ENCODE measurements at regions not wholly inside any gene's neighbourhood (a gene's known extent, or its start where the extent isn't known, plus 50 kb on each side); places are given as distances from the start of the nearest gene placed in this dataset.
"Not testable (repeated sequence)": the region's sequence is repeated elsewhere in the genome, so short reads cannot be mapped to it uniquely, and the experiment has no call there.

DNA sequence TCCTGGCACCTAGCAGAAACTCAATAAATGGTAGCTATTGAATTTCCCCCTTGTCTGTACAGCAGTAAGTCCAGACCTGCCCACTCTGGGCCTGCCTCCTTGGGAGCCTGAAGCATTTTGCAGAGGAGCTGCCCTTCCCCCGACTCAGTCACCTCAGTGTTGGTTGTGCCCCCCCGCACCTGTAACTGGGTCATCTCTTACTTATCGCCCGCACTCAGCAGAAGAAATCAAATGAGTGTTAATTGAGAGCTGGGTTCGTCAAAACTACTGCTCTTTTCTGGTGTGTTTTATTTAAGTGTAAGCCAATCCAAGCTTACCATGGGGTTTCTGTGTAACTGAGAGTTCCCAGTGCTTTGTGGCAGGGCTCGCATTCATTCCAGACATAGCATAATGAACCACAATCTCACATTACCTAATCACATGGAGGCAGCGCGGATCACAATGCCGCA, 175.5 kb upstream of the IRF2BP2 start:
- DNase-seq: not testable (repeated sequence)

DNA sequence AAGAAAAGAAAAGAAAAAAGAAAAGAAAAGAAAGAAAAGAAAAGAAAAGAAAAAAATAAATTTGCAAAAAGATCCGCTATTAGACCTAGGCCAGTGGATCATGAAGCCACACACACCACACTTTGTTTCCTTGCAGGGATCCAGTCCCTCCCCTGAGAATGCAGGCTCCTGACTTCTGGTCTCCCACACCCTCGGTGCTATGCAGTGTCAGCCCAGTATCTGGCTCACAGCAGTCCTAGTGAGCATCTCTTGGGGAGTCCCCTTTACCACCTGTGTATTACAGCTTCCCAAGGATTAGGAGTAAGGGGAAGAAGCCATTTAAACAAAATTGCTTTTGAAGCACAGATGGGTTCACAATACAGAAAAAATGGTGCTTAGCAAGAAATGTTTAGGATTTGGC, 174.1 kb upstream of the IRF2BP2 start:
- DNase-seq: not testable (repeated sequence)

DNA sequence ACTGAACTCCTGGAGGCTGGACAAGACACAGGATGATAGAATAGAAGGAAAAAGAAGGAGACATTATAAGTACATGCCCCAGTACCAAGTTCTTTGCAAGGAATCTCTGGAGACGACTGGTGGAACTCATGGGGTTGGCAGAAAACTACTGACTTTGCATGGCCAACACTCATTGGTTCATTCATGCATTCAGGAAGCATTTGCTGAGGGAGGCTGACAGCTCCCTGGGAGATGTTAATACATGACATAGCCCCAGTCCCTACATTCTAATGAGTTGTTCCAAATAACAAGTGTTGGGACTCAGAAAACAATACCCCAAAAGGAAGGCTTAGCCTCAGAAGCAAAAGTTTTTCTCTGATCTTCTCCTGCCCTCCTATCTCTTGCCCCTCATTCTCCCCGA, 172.8 kb upstream of the IRF2BP2 start:
- DNase-seq: no peak

DNA sequence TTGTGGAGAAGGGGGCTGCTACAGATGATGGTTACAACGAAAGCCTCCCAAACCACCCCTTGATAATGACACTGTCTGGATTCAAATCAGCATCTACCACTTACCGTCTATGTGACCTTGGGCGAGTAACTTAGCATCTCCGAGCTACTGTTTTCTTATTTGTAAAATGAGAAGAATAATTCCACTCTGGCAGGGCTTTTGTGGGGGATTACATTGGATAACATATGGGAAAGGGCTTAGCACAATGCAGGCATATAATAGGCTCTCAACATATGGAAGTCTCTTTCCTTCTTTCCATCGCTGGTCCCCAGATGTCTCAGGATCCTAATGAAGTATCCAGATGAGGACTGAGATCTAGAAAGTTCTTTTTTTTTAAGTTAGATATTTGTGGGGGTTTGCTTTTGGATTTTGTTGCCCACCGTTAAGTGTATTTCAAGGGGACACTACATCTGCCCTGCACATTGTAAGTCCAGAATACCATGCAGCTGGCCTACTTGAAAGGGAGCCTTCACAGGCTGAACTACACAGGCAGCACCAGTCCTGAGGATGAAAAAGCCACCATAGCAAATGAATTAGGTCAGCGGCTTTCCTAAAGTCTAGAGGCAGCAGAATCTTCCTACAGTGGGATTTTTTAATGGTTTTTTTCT, 172.2 kb upstream of the IRF2BP2 start:
- DNase-seq: peak; percentile 100

DNA sequence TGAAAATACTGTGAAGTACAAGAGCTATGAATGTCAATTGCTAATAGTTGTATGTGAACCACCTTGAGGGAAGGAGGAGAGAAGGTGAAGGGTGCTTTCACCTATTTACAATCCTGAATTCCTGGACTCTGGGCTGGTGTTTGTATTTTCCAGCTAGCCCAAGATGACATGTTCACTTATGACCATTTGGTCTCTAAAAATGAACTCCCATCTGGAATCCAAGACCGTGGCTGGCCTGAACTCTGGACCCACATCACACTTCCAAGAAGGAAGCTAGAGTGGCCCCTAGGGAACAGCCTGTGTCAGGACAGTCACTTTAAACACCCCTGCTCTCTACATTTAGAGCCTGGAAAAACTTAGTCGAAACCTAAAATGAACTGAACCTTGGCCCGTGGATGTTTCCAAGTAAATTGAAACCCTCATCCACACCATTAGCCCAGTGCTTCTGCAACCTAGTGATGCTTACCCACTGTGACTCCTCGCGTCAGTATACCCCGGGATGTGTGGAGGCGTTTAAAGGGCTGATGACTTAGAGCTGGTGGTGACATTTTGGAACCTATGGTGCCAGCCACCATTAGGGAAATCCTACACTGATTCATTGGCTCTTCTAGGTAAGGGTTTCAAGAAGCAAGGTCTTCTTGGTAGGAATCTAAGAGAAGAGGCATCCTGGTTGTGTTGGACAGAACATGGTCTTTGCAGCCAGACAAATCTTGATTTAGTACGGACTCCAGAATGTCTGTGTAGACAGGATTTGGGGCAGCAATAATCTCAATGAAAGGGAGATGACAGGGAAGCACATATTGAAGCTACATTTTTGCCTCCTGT, 171.5 kb upstream of the IRF2BP2 start:
- peak; percentile 27 to 84 for DNase-seq

DNA sequence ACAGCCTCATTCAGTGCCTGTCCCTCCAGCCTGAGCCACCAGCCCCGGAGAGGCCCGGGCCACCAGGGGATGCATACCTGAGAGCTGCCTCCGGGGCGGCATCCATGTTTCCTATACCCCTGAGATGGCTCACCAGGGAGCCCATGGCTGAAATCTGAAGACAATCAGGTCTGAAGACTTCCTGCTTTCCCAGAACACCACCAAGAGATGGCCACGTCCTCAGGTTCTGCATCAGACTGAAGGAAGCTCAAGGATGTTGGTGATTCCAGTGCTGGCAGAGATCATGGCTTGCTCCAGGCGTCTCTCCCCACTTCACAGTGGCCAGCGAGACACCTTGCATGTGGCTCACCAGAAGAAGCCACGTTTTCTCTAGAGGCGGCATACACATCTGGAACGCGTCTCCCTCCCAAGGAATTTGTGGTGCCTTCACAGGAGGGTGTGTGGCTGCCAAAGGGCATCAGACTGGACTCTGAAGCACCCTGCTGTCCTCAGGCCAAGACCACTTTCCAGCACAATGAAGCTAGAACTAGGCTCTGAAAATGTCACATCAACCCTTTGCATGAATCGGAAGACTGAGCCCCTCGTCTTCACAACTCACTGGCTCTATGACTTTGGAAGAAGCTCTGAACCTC, 170.7 kb upstream of the IRF2BP2 start:
- DNase-seq: no peak

DNA sequence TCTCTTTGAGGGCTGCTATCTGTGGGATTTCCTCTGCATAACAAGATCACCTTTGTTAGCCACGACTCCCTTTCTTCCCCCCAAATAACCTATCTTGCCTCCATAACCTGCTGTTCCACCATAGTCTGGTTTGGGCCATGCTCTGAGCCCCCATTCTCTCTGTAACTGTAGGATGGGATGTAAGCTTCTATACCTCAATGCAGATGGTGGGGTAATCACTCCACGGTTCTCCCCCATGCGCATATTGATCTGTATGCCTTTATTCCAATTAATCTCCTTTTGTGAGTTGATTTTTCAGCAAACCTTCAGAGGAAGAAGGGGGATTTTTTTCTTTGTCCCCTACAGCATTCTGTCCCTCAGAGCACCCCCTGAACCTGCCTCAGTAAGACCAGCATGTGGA, 170.1 kb upstream of the IRF2BP2 start:
- DNase-seq: no peak

DNA sequence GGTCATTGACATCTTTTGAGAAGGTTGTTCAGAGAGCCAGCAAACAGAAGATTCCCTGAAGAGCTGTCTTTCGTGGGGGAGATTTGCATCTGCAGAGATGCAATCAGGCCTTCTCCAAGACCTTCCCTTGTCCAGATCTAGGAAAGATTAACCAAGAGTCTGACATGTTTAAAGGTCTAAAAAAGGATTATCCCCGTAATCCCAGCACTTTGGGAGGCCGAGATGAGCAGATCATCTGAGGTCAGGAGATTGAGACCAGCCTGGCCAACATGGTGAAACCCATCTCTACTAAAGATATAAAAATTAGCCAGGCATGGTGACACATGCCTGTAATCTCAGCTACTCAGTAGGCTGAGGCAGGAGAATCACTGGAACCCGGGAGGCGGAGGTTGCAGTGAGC, 169.6 kb upstream of the IRF2BP2 start:
- DNase-seq: not testable (repeated sequence)

DNA sequence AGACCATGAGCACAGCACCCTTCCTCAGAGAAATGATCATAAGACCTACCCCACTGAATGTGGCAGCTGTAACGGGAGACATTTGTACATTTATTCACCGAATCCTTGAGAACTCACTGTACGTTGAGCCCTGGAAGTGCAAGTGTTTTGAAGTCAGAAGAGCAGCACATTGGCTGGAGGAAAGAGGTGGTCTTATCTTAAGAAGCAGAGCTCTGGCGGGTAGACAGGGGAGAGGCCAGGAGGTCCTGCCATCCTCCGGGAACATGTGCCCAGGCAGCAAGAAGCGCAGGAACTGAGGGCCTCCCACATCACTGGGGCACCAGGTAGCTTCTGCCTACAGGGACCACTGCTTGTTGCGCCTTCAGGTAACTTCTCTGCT, 169.2 kb upstream of the IRF2BP2 start:
- no peak for DNase-seq

DNA sequence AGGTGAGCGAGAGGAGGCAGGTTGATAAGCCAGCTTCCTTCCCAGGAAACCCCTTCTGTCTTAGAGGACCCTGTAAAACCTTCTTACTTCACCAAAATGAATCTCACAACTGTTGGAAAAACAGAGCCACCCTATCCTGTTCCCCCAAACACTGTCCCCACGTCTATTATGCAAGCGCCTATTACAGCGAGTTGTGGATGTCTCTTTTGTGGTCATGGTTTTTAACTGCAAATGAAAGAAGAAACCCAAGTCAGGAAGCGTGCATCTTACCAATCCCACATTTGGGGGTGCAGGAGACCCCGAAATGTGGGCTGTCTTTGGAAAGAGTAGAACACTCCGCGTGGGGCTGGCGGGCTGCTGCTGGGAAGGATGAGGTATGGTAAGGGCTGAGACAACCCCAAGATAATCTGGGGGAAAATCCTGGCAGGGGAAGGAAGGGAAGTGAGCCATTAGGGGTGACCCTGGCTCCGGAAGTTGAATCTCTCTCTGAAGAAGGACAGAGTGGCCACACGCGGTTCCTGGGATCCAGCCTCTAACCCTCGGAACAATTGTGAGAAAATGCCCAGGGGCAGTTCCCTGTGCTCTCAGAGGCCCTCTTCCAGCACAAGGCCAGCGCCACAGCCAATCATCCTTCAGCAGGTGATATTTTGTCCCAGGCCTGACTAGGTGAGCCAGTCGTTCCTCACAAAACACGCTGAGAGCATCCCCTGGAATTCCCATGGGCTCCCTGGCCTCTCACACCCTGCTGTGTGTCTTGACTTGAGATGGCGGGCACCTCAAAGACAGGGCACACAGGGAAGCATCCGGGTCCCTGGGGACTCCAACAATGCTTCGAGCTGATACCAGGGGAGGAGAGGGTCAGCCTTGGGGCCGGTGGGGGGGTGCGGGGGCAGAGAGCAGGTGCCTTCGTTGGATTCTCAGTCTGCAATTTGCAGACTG, 168.5 kb upstream of the IRF2BP2 start:
- DNase-seq: no peak

DNA sequence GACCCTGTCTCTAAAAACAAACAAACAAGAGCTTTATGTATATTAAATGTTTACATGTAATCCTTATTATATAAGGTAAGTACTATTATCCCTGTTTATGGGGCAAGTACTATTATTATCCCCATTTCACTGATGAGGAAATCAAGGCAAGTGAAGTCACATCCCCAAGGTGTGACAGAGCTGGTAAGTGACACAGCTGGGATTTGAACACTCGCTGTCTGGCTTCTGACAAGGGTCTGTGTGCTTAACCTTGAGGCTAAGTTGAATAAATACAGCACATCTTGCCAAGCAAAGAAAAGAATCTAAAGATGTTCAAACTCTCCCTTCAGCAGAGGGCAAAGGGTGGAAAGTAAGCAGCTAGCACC, 167.9 kb upstream of the IRF2BP2 start:
- DNase-seq: no peak

DNA sequence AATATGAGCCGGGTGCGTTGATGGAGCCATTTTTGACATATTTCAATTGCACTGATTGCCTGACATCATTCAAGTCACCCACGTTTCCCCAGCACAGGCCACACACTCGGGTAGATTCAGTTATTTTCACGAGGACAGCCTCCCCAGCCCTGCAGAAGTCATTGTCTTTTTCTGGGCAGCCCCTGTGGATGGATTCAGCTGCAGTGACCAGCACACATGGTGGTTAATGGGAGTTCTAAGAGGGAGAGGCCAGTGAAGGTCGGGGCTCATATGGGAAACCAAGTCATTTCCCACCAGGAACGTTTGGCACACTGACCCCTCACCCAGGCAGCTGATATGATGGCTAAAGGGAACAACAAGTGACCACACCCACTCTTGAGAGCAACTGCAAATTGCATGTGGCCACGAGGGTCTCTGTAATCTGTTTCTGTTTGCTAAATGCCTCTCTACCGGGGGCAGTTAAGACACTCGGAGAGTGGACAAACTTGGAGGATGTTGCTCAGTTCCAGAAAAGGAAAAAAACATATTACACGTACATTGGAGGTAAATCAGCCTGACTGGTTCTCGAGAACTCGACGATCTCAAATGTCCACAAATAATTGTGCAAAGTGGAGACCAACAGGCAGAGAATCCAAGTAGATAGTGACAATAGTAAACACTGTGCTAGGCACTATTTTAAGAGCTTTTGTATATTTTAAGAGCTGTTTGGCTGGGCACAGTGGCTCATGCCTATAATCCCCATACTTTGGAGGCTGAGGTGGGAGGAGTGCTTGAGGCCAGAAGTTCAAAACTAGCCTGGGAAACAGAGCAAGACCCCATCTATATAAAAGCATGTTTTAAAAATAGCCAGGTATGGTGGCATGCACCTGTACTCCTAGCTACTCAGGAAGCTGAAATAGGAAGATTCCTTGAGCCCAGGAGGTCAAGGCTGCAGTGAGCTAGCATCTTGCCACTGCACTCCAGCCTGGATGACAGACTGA, 167.2 kb upstream of the IRF2BP2 start:
- DNase-seq: no peak

DNA sequence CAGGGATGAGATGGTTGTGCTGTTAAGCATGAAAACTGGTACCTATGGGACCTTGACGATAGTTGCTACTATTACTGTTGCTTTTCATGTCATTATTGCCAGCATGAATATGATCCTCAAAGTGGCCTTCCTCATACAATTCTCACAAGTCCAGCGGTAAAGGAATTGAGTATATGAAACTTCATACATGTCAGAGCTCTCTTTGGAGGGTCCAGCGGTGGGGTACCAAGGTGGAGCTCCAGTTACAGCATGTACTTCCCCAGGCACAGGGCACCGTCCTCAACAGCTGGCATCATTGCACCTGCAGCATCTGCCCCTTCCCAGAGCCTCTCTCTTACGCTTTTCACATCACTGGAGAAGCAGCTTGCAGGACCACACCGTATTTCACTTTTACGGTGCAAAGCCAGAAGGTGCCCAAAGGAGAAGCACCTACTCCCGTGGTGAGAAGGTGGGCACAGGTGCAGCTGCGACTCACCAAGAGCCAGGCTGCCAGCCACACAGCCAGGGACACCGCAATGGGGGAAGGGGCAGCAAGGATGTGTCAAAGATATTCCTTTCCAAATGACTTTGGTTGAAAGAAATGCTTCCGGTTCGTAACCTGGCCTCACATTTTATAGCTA, 166.4 kb upstream of the IRF2BP2 start:
- peak in 1 of 2 experiments; percentile 17 for DNase-seq

DNA sequence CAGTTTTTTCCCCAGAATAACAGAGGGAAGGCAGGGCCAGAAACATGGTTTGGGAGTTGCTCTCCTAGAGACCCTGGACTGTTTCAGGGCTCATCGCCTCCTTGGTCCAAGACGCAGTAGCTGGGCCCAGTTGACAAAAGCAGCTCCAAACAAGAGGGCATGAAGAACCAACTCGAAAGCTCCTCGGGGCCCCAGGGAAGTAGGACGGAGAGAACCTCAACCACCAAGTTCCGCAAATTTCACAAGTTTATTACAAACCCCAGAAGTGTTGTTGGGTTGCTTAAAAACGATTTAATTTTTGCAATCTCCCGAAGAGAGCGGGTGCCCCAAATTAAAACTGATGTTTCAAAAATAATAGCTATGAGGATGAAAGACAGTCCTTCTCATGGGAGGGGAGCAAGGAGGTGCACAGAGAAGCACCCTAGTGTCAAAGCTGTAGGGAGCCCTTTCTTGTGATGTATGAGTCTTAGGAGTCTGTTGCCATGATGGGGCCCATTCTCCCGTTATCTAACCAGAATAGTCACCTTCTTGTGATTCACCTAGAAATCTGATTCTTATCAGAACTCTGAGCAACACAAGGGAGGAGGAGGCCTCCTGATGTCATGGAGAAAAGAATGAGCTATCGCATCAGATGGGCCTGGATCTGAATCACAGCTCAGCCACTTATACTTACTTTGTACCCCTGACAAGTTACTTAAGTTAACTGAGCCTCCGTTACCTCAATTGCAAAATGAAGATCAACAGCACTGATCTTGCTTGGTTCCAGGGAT, 165.7 kb upstream of the IRF2BP2 start:
- DNase-seq: no peak

DNA sequence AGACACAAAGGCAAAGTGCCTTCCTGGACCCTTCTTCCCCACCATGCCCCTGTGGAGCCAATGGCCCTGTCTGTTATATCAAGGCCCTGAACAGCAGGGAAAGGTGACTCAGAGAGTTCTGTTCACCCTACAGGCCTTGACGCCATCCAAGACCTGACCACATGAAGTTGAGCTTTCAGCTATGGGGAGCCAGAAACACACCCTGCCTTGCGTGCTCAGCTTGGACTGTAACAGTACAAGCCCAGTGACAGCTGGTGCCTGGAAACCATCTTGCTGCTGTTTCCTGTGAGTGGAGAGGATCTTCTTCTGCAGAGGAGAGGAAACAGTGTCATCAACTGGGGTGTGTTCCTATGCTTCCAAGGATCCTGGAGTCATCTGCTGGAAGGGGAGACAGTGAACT, 165.0 kb upstream of the IRF2BP2 start:
- DNase-seq: no peak

DNA sequence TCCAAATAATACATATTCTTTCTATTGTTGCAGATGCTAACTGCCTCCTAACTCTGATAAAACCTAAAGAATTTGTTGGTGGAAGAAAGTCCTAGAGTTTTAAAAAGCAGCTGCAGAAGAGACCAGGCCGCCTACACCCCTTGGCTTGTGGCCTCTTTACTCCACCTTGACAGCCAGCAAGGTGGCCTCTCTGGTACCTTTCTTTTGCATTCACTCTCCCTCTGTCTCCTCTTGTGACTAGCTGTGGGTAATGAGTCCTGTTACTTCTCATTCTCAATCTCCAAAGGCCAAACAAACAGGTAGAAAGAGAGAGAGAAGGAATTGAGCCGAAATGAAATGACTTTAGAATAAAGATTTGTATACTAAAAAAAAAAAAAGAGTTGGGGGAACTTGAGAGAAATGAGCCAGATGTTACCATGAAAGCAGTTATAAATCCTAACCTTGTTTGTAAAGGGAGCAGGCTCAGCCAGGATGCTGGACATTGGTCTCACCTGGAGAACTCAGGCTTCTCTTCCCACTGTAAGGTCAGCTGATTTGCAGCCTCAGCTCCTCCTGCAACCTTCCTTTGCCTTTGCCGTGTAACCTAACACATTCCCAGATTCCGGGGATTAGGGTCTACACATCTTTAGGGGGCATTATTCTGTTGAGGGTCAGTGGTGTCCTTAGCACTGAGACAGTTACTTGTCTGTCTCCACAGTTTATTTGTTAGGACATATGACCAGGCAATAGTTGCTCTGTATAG, 164.1 kb upstream of the IRF2BP2 start:
- DNase-seq: no peak

DNA sequence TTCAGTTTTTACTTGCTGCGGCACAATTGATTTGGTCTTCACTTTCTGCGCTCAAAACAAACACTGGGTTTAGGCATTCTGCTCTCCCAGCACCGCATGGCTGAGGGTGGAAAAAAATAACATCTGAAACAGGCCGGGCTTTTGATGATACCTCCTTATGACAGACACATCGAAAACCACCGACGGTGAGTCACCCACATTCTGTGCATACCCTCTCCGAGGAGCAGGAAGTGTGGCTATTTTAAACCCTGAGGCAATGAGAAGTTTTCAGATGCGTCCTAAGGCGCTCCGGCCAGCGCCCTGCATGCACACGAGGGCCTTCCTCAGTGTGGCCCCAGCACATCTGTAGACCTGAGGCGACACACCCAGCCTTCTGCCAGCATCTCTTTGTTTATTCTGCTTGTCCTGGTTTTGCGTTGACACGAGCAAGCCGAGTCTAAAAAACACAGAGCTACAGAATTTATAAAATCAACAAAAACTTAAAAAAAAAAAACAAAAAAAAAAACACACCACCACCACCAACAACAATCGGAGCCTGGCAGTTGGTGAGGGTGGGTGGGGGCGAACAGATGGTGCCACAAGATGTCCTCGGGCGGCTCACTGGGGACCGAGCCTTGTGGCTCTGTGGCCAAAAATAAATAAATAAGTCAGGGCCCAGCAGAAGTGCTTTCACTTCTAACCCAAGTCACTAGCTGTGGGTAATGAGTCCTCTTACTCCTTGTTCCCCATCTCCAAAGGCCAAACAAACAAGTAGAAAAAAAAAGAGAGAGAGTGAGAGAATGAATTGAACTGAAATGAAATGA, 162.6 kb upstream of the IRF2BP2 start:
- DNase-seq: peak; percentile 76 to 85

DNA sequence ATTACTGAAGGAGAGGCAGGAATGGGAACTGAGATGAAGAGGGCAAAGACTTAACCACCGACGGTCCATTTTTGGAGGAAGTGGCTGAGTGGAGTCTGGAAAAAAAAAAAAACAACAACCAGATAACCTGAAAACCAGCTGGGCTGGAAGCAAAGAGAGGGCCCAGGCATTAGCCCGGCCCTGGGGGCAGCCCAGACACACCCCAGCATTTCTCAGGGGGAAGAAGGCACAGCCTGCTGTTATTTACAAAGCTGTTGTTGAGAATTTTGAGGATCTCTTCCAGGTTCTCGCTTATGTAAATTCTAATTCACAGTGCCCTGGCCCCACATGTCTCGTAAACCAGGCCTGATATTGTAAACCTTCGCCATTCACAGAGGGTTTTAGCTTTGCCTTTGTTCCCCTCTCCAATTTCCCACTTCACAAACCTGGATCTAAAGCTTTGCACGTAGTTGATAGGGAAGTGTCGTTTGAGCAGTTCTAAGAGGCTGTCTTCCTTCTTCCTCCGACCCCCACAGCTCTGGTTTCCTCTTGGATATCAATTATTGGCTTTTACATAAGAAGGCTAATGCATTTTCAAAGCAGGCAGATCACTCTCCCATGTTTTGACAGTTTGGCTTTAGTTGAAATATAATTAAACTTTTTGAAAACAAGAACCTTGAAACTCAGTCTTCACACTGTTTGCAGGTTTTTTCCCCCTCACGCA, 161.8 kb upstream of the IRF2BP2 start:
- DNase-seq: peak in 1 of 2 experiments; percentile 56
